K562 (cell line): ENCODE measurements at regions not wholly inside any gene's neighbourhood (a gene's known extent, or its start where the extent isn't known, plus 50 kb on each side); places are given as distances from the start of the nearest gene placed in this dataset.

Experiments used
- ARNT ChIP-seq, 2 experiments: fragments of 450-650 bp; IDR thresholded peaks; 2 replicates each; pipeline ENCODE4 v1.6.1; 2016; ENCODE audit warnings: mild to moderate bottlenecking in 1 of 2
- BMI1 ChIP-seq: fragments of 150-350 bp; IDR thresholded peaks from 2 replicates; pipeline ENCODE4 v1.6.1; 2014; ENCODE audit warnings: low read length
- CBX8 ChIP-seq: fragments of 200-600 bp; sonication (generic); IDR thresholded peaks from 2 replicates; pipeline ENCODE4 v1.6.1; 2012; ENCODE audit warnings: borderline replicate concordance, mixed run types, low read depth, mild to moderate bottlenecking, moderate library complexity, mixed read lengths, low read length, control low read depth, inconsistent platforms; ENCODE audit not compliant: poor library complexity, severe bottlenecking; ENCODE audit errors: extremely low read depth
- GTF2A2 ChIP-seq: IDR thresholded peaks from 2 replicates; pipeline ENCODE4 v1.6.1; 2016; ENCODE audit warnings: mild to moderate bottlenecking, missing genetic modification characterization, missing compliant biosample characterization
- HSF4 ChIP-seq: fragments of 250-450 bp; sonication (Bioruptor Pico); IDR thresholded peaks from 2 replicates; pipeline ENCODE4 v2.1.2; 2022; ENCODE audit warnings: mild to moderate bottlenecking, moderate library complexity, borderline replicate concordance
- NR1H2 ChIP-seq: sonication (generic); formaldehyde crosslinking; IDR thresholded peaks from 2 replicates; pipeline ENCODE4 v1.4.0; 2020; ENCODE audit warnings: mild to moderate bottlenecking, missing genetic modification reagents
- NR2C1 ChIP-seq, 2 experiments: fragments of 450-650 bp; IDR thresholded peaks; 2 replicates each; pipeline ENCODE4 v1.6.1; 2017; ENCODE audit warnings: mild to moderate bottlenecking in 2 of 2, antibody characterized with exemption in 1 of 2, inconsistent platforms in 1 of 2, missing compliant biosample characterization in 1 of 2, missing genetic modification characterization in 1 of 2
- RBM14 ChIP-seq: fragments of 200-400 bp; formaldehyde crosslinking; IDR thresholded peaks from 2 replicates; pipeline ENCODE4 v1.6.1; 2018; ENCODE audit warnings: low read depth, mild to moderate bottlenecking, low read length, moderate library complexity, borderline replicate concordance; ENCODE audit not compliant: insufficient read depth
- SMAD4 ChIP-seq: fragments of 250-450 bp; sonication (Bioruptor Pico); conservative IDR thresholded peaks from 2 replicates; pipeline ENCODE4 v1.8.0; 2021; ENCODE audit warnings: inconsistent platforms, mild to moderate bottlenecking, moderate library complexity
- SREBF2 ChIP-seq: sonication (generic); formaldehyde crosslinking; IDR thresholded peaks from 2 replicates; pipeline ENCODE4 v1.4.0; 2020; ENCODE audit warnings: mild to moderate bottlenecking, missing genetic modification reagents
- ZNF197 ChIP-seq: fragments of 200-800 bp; sonication (Bioruptor generic); IDR thresholded peaks from 2 replicates; pipeline ENCODE4 v1.6.1; 2016; ENCODE audit warnings: low read depth, missing genetic modification characterization, missing compliant biosample characterization
- ZNF212 ChIP-seq: fragments of 450-650 bp; formaldehyde crosslinking; IDR thresholded peaks from 2 replicates; pipeline ENCODE4 v1.4.0; 2020; ENCODE audit warnings: mild to moderate bottlenecking
- ZNF23 ChIP-seq: fragments of 250-450 bp; sonication (Bioruptor Pico); IDR thresholded peaks from 2 replicates; pipeline ENCODE4 v1.4.0; 2020; ENCODE audit warnings: mild to moderate bottlenecking
- ZNF561 ChIP-seq: fragments of 450-650 bp; formaldehyde crosslinking; conservative IDR thresholded peaks from 2 replicates; pipeline ENCODE4 v1.4.0; 2020; ENCODE audit warnings: mild to moderate bottlenecking, moderate library complexity
- ZNF57 ChIP-seq: fragments of 450-650 bp; formaldehyde crosslinking; IDR thresholded peaks from 2 replicates; pipeline ENCODE4 v1.4.0; 2020; ENCODE audit warnings: mild to moderate bottlenecking, moderate library complexity
- ZNF717 ChIP-seq: fragments of 250-450 bp; sonication (Bioruptor Pico); IDR thresholded peaks from 2 replicates; pipeline ENCODE4 v1.5.0; 2021
- ZNF780A ChIP-seq: fragments of 250-450 bp; sonication (Bioruptor Pico); IDR thresholded peaks from 2 replicates; pipeline ENCODE4 v1.5.0; 2021; ENCODE audit warnings: mild to moderate bottlenecking
- ZSCAN29 ChIP-seq: fragments of 450-650 bp; IDR thresholded peaks from 2 replicates; pipeline ENCODE4 v1.6.1; 2017
- TF ChIP-seq, protein P1 (sequence below), 2 experiments: fragments of 450-650 bp in 1 of 2; IDR thresholded peaks; 2 replicates each; pipeline ENCODE4 v1.6.1; 2011 to 2017; ENCODE audit warnings: low read depth in 2 of 2, antibody characterized with exemption in 1 of 2, borderline replicate concordance in 1 of 2, low read length in 1 of 2, mild to moderate bottlenecking in 1 of 2, mixed read lengths in 1 of 2; ENCODE audit not compliant: control insufficient read depth in 1 of 2
- TF ChIP-seq, protein P2 (sequence below), 2 experiments: IDR thresholded peaks in 1 of 2; conservative IDR thresholded peaks in 1 of 2; 2 replicates each; pipeline ENCODE4 v1.6.1; 2016; ENCODE audit warnings: low read depth in 2 of 2, mild to moderate bottlenecking in 1 of 2, missing compliant biosample characterization in 1 of 2, missing genetic modification characterization in 1 of 2, moderate library complexity in 1 of 2
- TF ChIP-seq, protein P3 (sequence below): fragments of 200-400 bp; formaldehyde crosslinking; IDR thresholded peaks from 2 replicates; pipeline ENCODE4 v1.6.1; 2017; ENCODE audit warnings: mild to moderate bottlenecking, low read depth, low read length, moderate library complexity

DNA sequence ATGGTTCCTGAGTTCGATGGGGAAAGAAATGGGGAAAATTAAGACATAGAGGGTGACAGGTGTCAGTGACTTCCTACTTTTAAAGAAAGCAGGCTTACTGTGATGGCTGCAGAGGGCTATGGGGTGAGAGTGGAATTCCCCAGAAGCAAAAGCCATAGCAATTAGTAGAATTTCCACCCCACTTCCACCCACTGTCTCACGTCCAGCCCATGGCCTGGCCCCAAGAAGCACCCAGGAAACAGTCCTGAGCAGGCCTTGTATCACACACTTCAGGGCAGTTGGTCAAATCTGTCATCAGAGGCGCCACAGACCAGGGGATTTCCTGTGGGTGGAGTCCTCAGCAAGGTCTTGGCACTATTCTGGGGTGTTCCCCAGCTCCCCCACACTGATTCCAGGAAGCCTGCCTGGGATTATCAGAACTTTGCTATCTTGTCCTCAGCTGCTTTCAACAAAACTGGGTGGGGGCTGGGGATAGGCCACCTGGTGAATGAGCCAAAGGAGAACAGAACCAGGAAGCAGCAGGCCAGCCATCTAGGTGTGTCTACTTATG is 120.1 kb upstream of the CCND2 start (continued):
- TF ChIP-seq, protein P1, sequence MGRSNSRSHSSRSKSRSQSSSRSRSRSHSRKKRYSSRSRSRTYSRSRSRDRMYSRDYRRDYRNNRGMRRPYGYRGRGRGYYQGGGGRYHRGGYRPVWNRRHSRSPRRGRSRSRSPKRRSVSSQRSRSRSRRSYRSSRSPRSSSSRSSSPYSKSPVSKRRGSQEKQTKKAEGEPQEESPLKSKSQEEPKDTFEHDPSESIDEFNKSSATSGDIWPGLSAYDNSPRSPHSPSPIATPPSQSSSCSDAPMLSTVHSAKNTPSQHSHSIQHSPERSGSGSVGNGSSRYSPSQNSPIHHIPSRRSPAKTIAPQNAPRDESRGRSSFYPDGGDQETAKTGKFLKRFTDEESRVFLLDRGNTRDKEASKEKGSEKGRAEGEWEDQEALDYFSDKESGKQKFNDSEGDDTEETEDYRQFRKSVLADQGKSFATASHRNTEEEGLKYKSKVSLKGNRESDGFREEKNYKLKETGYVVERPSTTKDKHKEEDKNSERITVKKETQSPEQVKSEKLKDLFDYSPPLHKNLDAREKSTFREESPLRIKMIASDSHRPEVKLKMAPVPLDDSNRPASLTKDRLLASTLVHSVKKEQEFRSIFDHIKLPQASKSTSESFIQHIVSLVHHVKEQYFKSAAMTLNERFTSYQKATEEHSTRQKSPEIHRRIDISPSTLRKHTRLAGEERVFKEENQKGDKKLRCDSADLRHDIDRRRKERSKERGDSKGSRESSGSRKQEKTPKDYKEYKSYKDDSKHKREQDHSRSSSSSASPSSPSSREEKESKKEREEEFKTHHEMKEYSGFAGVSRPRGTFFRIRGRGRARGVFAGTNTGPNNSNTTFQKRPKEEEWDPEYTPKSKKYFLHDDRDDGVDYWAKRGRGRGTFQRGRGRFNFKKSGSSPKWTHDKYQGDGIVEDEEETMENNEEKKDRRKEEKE (IDR thresholded peaks at IDR 0.05; ENCODE audit: borderline replicate concordance in 1 of 2, control insufficient read depth in 1 of 2, low read depth in 2 of 2, low read length in 1 of 2): no peak
- no peak for TF ChIP-seq ZNF717 (CRISPR knock-in tag)
- no peak for TF ChIP-seq BMI1
- TF ChIP-seq ZNF780A (CRISPR knock-in tag): no peak
- TF ChIP-seq ARNT (IDR thresholded peaks at IDR 0.05): peak in 1 of 2 experiments; percentile 83; a peak in 2 of 4 replicates
- no peak for TF ChIP-seq RBM14
- TF ChIP-seq, protein P2, sequence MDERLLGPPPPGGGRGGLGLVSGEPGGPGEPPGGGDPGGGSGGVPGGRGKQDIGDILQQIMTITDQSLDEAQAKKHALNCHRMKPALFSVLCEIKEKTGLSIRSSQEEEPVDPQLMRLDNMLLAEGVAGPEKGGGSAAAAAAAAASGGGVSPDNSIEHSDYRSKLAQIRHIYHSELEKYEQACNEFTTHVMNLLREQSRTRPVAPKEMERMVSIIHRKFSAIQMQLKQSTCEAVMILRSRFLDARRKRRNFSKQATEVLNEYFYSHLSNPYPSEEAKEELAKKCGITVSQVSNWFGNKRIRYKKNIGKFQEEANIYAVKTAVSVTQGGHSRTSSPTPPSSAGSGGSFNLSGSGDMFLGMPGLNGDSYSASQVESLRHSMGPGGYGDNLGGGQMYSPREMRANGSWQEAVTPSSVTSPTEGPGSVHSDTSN (CRISPR knock-in tag; IDR thresholded peaks at IDR 0.05; ENCODE audit: low read depth): no peak
- TF ChIP-seq, protein P2 (tag; conservative IDR thresholded peaks at IDR 0.05; ENCODE audit: low read depth): peak; percentile 59
- TF ChIP-seq CBX8: no peak
- TF ChIP-seq HSF4 (CRISPR knock-in tag): no peak
- TF ChIP-seq ZNF23 (CRISPR knock-in tag): no peak
- TF ChIP-seq GTF2A2 (tag): no peak
- TF ChIP-seq ZNF197 (CRISPR knock-in tag): no peak
- TF ChIP-seq ZNF561 (CRISPR knock-in tag): no peak
- TF ChIP-seq NR2C1 (IDR thresholded peaks at IDR 0.05): no peak
- TF ChIP-seq NR2C1 (tag; IDR thresholded peaks at IDR 0.05): peak; percentile 18; the same call in 1 of the 2 replicates
- TF ChIP-seq, protein P3, sequence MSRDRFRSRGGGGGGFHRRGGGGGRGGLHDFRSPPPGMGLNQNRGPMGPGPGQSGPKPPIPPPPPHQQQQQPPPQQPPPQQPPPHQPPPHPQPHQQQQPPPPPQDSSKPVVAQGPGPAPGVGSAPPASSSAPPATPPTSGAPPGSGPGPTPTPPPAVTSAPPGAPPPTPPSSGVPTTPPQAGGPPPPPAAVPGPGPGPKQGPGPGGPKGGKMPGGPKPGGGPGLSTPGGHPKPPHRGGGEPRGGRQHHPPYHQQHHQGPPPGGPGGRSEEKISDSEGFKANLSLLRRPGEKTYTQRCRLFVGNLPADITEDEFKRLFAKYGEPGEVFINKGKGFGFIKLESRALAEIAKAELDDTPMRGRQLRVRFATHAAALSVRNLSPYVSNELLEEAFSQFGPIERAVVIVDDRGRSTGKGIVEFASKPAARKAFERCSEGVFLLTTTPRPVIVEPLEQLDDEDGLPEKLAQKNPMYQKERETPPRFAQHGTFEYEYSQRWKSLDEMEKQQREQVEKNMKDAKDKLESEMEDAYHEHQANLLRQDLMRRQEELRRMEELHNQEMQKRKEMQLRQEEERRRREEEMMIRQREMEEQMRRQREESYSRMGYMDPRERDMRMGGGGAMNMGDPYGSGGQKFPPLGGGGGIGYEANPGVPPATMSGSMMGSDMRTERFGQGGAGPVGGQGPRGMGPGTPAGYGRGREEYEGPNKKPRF: no peak
- TF ChIP-seq SREBF2: no peak
- TF ChIP-seq ZNF57 (CRISPR knock-in tag): no peak
- TF ChIP-seq ZNF212 (CRISPR knock-in tag): no peak
- TF ChIP-seq SMAD4 (CRISPR knock-in tag): peak; percentile 95
- TF ChIP-seq NR1H2 (CRISPR knock-in tag): no peak
- TF ChIP-seq ZSCAN29: no peak
